Stimulated activated naive CD4-positive, alpha-beta T cell (primary cell): ENCODE measurements at regions not wholly inside any gene's neighbourhood (a gene's known extent, or its start where the extent isn't known, plus 50 kb on each side); places are given as distances from the start of the nearest gene placed in this dataset.

Experiments
- DNase-seq, 6 experiments: peaks; one replicate each; lab custom pipeline; 2025; lab: John Stamatoyannopoulos, UW

- no peak for DNase-seq
Observed at GRCh38 chr2:48107326-48107925, 201.1 kb upstream of the FBXO11 start.

- no peak for DNase-seq
Observed at GRCh38 chr2:48108455-48108854, 202.2 kb upstream of the FBXO11 start.

GRCh38 chr2:48109491-48110204 lies 203.3 kb upstream of the FBXO11 start:
- no peak for DNase-seq

GRCh38 chr2:48110492-48110891 lies 204.0 kb upstream of the FOXN2 start:
- no peak for DNase-seq

- DNase-seq = no peak
Observed at GRCh38 chr2:48112911-48113680, 201.4 kb upstream of the FOXN2 start.

GRCh38 chr2:48113767-48114166 lies 200.7 kb upstream of the FOXN2 start:
- DNase-seq = no peak

GRCh38 chr2:48114256-48114655 lies 200.2 kb upstream of the FOXN2 start:
- DNase-seq = no peak

GRCh38 chr2:48116497-48116896 lies 198.0 kb upstream of the FOXN2 start:
- no peak for DNase-seq

- no peak for DNase-seq
Observed at GRCh38 chr2:48118895-48119294, 195.6 kb upstream of the FOXN2 start.

- no peak for DNase-seq
Observed at GRCh38 chr2:48120112-48120511, 194.4 kb upstream of the FOXN2 start.

GRCh38 chr2:48120759-48121242 lies 193.7 kb upstream of the FOXN2 start:
- no peak for DNase-seq

- no peak for DNase-seq
Observed at GRCh38 chr2:48122166-48122565, 192.3 kb upstream of the FOXN2 start.

- DNase-seq = no peak
Observed at GRCh38 chr2:48124592-48124991, 189.9 kb upstream of the FOXN2 start.

GRCh38 chr2:48126162-48126561 lies 188.3 kb upstream of the FOXN2 start:
- DNase-seq = no peak

GRCh38 chr2:48127612-48128191 lies 186.8 kb upstream of the FOXN2 start:
- DNase-seq = no peak

GRCh38 chr2:48129293-48129950 lies 185.1 kb upstream of the FOXN2 start:
- DNase-seq = no peak

GRCh38 chr2:48131539-48132270 lies 182.8 kb upstream of the FOXN2 start:
- no peak for DNase-seq

- DNase-seq = no peak
Observed at GRCh38 chr2:48132271-48132625, 182.2 kb upstream of the FOXN2 start.

- DNase-seq = no peak
Observed at GRCh38 chr2:48134704-48135103, 179.8 kb upstream of the FOXN2 start.

- DNase-seq = no peak
Observed at GRCh38 chr2:48135797-48136196, 178.7 kb upstream of the FOXN2 start.

GRCh38 chr2:48137829-48138228 lies 176.7 kb upstream of the FOXN2 start:
- DNase-seq = no peak
